Transverse colon (tissue), 4 donors: ENCODE measurements at regions not wholly inside any gene's neighbourhood (a gene's known extent, or its start where the extent isn't known, plus 50 kb on each side); places are given as distances from the start of the nearest gene placed in this dataset.

ENCODE experiments used
- POLR2A ChIP-seq: fragments of 450-650 bp; IDR thresholded peaks from one replicate; pipeline ENCODE4 v1.6.1; 2016; ENCODE audit warnings: antibody characterized with exemption, mild to moderate bottlenecking, moderate library complexity
- POLR2AphosphoS5 ChIP-seq, 3 donors: sonication (generic); formaldehyde crosslinking; IDR thresholded peaks; one replicate each; pipeline ENCODE4 v1.6.1; 2016; ENCODE audit warnings: antibody characterized with exemption in 3 of 3
- TF ChIP-seq, protein P1 (sequence below), 5 experiments: fragments of 200-600 bp in 3 of 5; fragments of 450-650 bp in 2 of 5; sonication (generic) in 3 of 5; IDR thresholded peaks; 1 replicate in 2 of 5; 2 replicates in 3 of 5; pipeline ENCODE4 v1.5.1; 2016 to 2017; ENCODE audit warnings: antibody characterized with exemption in 5 of 5, inconsistent platforms in 3 of 5, mild to moderate bottlenecking in 2 of 5, moderate library complexity in 1 of 5

DNA sequence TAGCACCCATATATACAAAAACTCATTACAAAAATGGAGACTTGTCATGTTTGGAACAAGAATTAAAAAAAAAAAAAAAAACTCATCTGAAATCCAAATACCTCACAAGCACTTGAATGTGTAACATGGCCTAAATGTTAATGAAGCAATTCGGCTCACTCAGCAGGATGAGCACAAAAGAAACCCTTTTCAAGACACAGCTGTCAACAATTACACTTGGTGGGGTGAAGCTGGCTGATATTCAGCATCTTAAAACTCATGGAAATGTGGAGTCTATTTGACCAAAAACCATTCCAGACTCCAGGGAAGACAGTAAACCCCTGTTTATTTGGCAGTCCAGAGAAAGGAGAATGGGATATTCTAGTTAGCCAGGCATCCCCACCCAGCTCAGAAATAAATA, 205.4 kb upstream of the TSC22D2 start:
- TF ChIP-seq POLR2AphosphoS5 (IDR thresholded peaks at IDR 0.05): no peak
- TF ChIP-seq, protein P1, sequence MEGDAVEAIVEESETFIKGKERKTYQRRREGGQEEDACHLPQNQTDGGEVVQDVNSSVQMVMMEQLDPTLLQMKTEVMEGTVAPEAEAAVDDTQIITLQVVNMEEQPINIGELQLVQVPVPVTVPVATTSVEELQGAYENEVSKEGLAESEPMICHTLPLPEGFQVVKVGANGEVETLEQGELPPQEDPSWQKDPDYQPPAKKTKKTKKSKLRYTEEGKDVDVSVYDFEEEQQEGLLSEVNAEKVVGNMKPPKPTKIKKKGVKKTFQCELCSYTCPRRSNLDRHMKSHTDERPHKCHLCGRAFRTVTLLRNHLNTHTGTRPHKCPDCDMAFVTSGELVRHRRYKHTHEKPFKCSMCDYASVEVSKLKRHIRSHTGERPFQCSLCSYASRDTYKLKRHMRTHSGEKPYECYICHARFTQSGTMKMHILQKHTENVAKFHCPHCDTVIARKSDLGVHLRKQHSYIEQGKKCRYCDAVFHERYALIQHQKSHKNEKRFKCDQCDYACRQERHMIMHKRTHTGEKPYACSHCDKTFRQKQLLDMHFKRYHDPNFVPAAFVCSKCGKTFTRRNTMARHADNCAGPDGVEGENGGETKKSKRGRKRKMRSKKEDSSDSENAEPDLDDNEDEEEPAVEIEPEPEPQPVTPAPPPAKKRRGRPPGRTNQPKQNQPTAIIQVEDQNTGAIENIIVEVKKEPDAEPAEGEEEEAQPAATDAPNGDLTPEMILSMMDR (IDR thresholded peaks at IDR 0.05): no peak
- no peak for TF ChIP-seq POLR2A
